GM10248 (cell line): ENCODE measurements at regions not wholly inside any gene's neighbourhood (a gene's known extent, or its start where the extent isn't known, plus 50 kb on each side); places are given as distances from the start of the nearest gene placed in this dataset.

Source experiments
- CTCF ChIA-PET: fragments of 300-600 bp; sonication (Branson Sonifier 250); formaldehyde crosslinking; extraction: SDS; loops from one replicate; lab custom pipeline; 2021; ENCODE audit warnings: antibody characterized with exemption; lab: Yijun Ruan, JAX
- POLR2A ChIA-PET: fragments of 350-650 bp; sonication (Branson Sonifier 250); formaldehyde crosslinking; extraction: SDS; loops from one replicate; lab custom pipeline; 2020; ENCODE audit warnings: antibody characterized with exemption; lab: Yijun Ruan, JAX
- DNase-seq: peaks from one replicate; pipeline ENCODE4 v3.0.0; 2012; ENCODE audit errors: extremely low spot score
- TF ChIP-seq, protein P1 (sequence below): IDR thresholded peaks from 2 replicates; pipeline ENCODE4 v1.5.1; 2012; ENCODE audit warnings: mild to moderate bottlenecking, low read depth; ENCODE audit errors: extremely low read depth, missing control alignments, control extremely low read depth

DNA sequence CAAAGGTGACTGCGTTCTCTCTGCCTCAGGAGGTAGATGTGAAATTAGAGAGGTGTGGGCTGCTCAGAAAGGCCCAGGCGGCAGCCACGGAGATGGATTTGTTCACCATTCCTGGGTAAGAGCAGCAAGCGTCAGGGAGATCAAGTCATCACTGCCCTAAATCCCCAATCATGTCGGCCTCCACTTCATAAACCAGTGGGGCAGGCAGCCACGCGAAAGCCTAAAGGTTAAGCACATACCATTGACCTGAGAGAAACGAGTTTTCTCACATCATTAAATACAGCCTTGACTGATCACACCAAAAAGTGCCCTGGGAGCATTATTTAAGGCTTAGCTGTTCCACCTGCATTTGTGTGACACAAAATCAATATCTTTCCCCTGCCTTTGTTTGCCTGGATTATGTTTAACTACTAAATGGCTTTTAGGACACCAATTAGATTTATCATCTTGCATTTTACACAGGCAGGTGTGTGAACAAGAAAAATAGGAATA is 50.7 kb upstream of the FOXB1 start:
- no peak for DNase-seq
- ChIA-PET POLR2A (no interaction called here), CTCF (interaction anchor here (1.2 to 1.8 kb wide), 3 partner anchors 13 to 80 kb away, joined by 3 to 4 read pairs (median 3); no protein-coding TSS in a partner anchor)
- TF ChIP-seq, protein P1, sequence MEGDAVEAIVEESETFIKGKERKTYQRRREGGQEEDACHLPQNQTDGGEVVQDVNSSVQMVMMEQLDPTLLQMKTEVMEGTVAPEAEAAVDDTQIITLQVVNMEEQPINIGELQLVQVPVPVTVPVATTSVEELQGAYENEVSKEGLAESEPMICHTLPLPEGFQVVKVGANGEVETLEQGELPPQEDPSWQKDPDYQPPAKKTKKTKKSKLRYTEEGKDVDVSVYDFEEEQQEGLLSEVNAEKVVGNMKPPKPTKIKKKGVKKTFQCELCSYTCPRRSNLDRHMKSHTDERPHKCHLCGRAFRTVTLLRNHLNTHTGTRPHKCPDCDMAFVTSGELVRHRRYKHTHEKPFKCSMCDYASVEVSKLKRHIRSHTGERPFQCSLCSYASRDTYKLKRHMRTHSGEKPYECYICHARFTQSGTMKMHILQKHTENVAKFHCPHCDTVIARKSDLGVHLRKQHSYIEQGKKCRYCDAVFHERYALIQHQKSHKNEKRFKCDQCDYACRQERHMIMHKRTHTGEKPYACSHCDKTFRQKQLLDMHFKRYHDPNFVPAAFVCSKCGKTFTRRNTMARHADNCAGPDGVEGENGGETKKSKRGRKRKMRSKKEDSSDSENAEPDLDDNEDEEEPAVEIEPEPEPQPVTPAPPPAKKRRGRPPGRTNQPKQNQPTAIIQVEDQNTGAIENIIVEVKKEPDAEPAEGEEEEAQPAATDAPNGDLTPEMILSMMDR = no peak

DNA sequence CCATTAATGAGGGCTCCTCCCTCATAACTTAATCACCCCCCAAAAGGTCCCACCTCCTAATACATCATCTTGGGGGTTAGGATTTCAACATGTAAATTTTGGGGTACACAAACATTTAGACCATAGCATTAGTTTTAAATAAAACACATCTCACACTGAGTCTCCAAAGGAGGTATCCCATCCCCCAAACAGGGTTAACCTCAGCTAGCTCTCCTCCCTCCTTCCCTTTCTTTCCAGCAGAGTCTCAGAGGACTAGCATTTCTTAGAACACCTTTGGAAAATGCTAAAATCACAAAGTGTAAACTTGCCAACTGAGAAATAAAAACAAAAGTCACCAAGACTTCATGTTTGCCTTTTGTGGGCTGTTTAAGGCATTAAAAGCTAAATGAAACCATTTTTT is 51.2 kb upstream of the FOXB1 start:
- no peak for DNase-seq
- POLR2A ChIA-PET = no interaction called here
- CTCF ChIA-PET = no interaction called here
- TF ChIP-seq, protein P1 = no peak

DNA sequence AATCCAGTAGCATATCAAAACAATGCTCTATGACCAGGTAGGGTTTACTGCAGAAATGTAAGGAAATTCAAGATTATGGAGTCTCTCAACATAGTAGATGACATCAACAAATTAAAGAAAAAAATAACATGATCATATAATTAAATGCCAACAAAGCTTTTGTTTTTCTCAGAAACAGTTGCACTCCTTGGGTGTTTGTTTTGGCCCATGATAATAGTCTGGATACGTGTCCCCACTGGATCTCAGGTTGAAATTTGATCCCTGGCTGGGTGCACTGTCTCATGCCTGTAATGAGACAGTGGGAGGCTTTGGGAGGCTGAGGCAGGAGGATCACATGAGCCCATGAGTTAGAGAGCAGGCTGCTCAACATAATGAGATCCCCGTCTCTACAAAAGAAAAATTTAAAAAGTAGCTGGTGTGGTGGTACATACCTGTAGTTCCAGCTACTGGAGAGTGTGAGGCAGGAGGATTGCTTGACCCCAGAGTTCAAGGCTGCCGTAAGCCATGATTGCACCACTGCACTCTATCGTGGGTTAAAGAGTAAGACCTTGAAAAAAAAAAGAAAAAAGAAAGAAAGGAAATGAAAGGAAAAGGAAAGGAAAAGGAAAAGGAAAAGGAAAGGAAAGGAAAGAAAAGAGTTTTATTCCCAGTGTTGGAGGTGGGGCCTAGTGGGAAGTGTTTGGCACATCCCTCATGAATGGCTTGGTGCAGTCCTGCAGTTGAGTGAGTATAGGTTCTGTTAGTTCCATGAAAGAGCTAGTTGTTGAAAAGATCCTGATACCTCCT is 53.3 kb upstream of the FOXB1 start:
- CTCF ChIA-PET = no interaction called here
- DNase-seq = no peak
- TF ChIP-seq, protein P1 = no peak
- POLR2A ChIA-PET = no interaction called here

DNA sequence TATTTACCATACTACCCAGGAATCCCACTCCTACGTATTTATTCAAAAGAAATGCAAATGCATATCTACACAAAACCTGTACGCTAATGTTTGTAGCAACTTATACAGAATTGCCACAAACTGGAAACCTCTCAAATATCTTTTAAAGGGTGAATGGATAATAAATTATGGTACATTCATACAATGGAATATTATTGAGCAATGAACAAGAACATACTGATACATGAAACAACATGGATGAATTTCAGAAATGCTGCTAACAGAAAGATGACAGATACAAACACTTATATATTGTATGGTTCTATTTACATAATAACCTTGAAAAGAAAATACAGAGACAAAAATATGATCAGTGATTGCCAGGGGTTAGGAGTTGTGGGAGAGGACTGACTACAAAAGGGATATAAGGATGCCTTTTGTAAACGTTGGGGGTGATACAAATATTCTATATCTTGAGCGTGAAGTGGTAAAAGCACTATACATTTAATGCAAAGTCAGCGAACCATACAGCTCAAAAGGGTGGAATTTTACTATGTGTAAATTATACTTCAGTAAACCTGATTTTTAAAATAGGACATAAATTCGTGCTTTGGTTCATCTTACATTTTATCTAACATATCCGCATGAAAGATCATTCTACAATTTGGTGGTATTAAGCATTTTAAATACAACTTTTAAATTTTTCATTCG is 55.0 kb upstream of the FOXB1 start:
- DNase-seq = no peak
- TF ChIP-seq, protein P1 = no peak
- ChIA-PET POLR2A (no interaction called here), CTCF (no interaction called here)

DNA sequence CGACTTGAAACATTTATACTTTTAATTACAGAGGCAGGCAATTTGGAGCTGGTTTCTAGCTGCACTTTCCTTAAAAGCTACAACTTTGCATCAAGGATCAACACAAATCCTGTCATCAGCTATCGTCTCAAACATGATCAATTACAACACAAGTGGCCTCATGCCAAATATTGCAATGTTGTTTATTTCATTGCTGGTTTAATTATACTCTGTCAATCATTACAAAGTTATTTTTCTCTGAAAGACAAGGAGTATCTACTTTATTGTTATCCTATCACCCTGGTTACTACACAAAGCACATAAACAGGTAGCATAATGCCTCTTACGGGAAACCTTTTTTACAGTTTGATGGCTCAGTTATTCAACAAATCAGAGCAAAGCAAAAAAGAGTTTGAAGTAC is 58.0 kb upstream of the FOXB1 start:
- ChIA-PET POLR2A (no interaction called here), CTCF (no interaction called here)
- TF ChIP-seq, protein P1 = no peak
- DNase-seq = no peak

DNA sequence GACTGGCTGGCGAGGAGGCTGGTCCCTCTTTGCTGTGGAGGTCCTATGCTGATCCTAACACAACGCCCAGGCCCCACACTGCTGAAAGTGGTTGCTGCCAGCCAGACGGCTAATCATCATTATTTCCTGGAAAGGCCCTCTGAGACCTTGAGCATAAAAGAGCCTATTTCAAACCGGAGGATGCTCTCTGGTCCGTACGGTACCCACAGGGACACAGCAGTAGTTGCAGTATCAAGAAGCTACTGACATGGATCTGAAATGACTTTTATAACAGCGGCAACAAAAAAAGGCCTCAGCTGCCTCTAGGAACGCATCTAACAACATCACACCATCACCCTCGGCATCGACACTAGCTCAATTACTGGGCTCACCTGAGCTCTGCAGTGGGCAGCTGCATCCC is 59.1 kb upstream of the FOXB1 start:
- ChIA-PET CTCF (interaction anchor here (1.5 kb wide), 1 partner anchor 11 kb away, joined by 3 read pairs; no protein-coding TSS in a partner anchor), POLR2A (no interaction called here)
- no peak for DNase-seq
- TF ChIP-seq, protein P1 = no peak
